H1 (cell line): ENCODE measurements at regions not wholly inside any gene's neighbourhood (a gene's known extent, or its start where the extent isn't known, plus 50 kb on each side); places are given as distances from the start of the nearest gene placed in this dataset.

Source experiments
- CTCF ChIA-PET: fragments of 300-600 bp; sonication (Branson Sonifier 250); formaldehyde crosslinking; loops from one replicate; lab custom pipeline; 2021; ENCODE audit not compliant: partially characterized antibody; lab: Charles Lee
- POLR2A ChIA-PET: fragments of 300-600 bp; sonication (Branson Sonifier 250); formaldehyde crosslinking; loops from one replicate; lab custom pipeline; 2021; ENCODE audit warnings: inconsistent platforms; ENCODE audit not compliant: partially characterized antibody; lab: Charles Lee
- DNase-seq, 2 experiments: peaks; one replicate each; pipeline versions ENCODE4 v3.0.0 to v3.0.0-alpha.2; 2010 to 2022; ENCODE audit warnings: low spot score in 2 of 2, low read depth in 1 of 2, mixed read lengths in 1 of 2
- FAIRE-seq: peaks from 2 replicates; lab custom pipeline; 2011; peaks lifted over from hg19 to GRCh38; lab: Jason Lieb, UNC
- H2AFZ ChIP-seq: 2 replicates; pipeline ENCODE4 v1.8.1; 2012; ENCODE audit warnings: low read length, inconsistent platforms
- H2AK5ac ChIP-seq: 2 replicates; pipeline ENCODE4 v1.6.1; 2013; ENCODE audit warnings: low read depth, low read length
- H2BK120ac ChIP-seq: replicated peaks from 2 replicates; pipeline ENCODE3; 2013; ENCODE audit warnings: low read depth, low read length, inconsistent platforms
- H2BK12ac ChIP-seq: 2 replicates; pipeline ENCODE4 v1.6.1; 2013; ENCODE audit warnings: low read depth, low read length
- H2BK15ac ChIP-seq: 2 replicates; pipeline ENCODE4 v1.6.1; 2013; ENCODE audit warnings: low read length
- H2BK20ac ChIP-seq: 2 replicates; pipeline ENCODE4 v1.6.1; 2013; ENCODE audit warnings: low read length
- H2BK5ac ChIP-seq: 2 replicates; pipeline ENCODE4 v1.6.1; 2013; ENCODE audit warnings: low read depth, low read length
- H3K14ac ChIP-seq: 2 replicates; pipeline ENCODE4 v1.6.1; 2013; ENCODE audit warnings: inconsistent platforms; ENCODE audit not compliant: insufficient read length
- H3K18ac ChIP-seq: 2 replicates; pipeline ENCODE4 v1.6.1; 2013; ENCODE audit warnings: low read length; ENCODE audit errors: extremely low read depth
- H3K23ac ChIP-seq: 2 replicates; pipeline ENCODE4 v1.6.1; 2013; ENCODE audit warnings: inconsistent platforms; ENCODE audit not compliant: insufficient read length
- H3K23me2 ChIP-seq: 2 replicates; pipeline ENCODE4 v1.6.1; 2013; ENCODE audit warnings: low read depth, low read length
- H3K27ac ChIP-seq: 2 replicates; pipeline ENCODE4 v1.6.1; 2011; ENCODE audit warnings: low read depth, low read length, inconsistent platforms
- H3K27me3 ChIP-seq, 4 experiments: replicated peaks in 1 of 4; 1 replicate in 1 of 4; 2 replicates in 3 of 4; pipeline versions ENCODE4 v1.6.1 to v1.8.1; 2011 to 2013; ENCODE audit warnings: low read length in 3 of 4, mild to moderate bottlenecking in 3 of 4, inconsistent platforms in 2 of 4, mixed read lengths in 2 of 4, moderate library complexity in 1 of 4; ENCODE audit not compliant: control insufficient read depth in 3 of 4, insufficient read depth in 3 of 4; ENCODE audit errors: extremely low read depth in 1 of 4
- H3K36me3 ChIP-seq, 4 experiments: 2 replicates each; pipeline versions ENCODE4 v1.6.1 to v1.8.1; 2011 to 2013; ENCODE audit warnings: mild to moderate bottlenecking in 4 of 4, low read length in 3 of 4, moderate library complexity in 2 of 4, control low read depth in 1 of 4, inconsistent platforms in 1 of 4; ENCODE audit not compliant: insufficient read depth in 4 of 4, control insufficient read depth in 2 of 4
- H3K4ac ChIP-seq: replicated peaks from 2 replicates; pipeline ENCODE3; 2013; ENCODE audit warnings: low read length, low read depth, mixed read lengths, inconsistent platforms; ENCODE audit not compliant: insufficient read length
- H3K4me1 ChIP-seq, 4 experiments: replicated peaks in 1 of 4; 1 replicate in 1 of 4; 2 replicates in 3 of 4; pipeline versions ENCODE4 v1.6.1 to v1.8.1; 2011 to 2013; ENCODE audit warnings: low read length in 3 of 4, inconsistent platforms in 2 of 4, mixed read lengths in 1 of 4; ENCODE audit not compliant: insufficient read depth in 4 of 4, control insufficient read depth in 3 of 4
- H3K4me2 ChIP-seq, 2 experiments: 2 replicates each; pipeline versions ENCODE4 v1.6.1 to v1.8.1; 2011 to 2013; ENCODE audit warnings: low read depth in 2 of 2, low read length in 2 of 2, control low read depth in 1 of 2, inconsistent platforms in 1 of 2, mild to moderate bottlenecking in 1 of 2; ENCODE audit not compliant: insufficient read depth in 1 of 2
- H3K4me3 ChIP-seq, 4 experiments: fragments of 200-600, 300-600 bp in 1 of 4; sonication (generic), shearing (Covaris generic), sonication (Bioruptor Twin) in 1 of 4; 2 replicates each; pipeline versions ENCODE4 v1.5.1 to v1.8.1; 2011 to 2016; ENCODE audit warnings: low read length in 4 of 4, low read depth in 3 of 4, control low read depth in 2 of 4, inconsistent platforms in 2 of 4, mild to moderate bottlenecking in 2 of 4, mixed read lengths in 1 of 4, moderate library complexity in 1 of 4; ENCODE audit not compliant: insufficient read depth in 2 of 4; ENCODE audit errors: extremely low read depth in 1 of 4
- H3K56ac ChIP-seq: replicated peaks from 2 replicates; pipeline ENCODE3; 2013; ENCODE audit warnings: low read depth, mild to moderate bottlenecking, mixed read lengths, low read length, inconsistent platforms; ENCODE audit not compliant: insufficient read length
- H3K79me1 ChIP-seq: 2 replicates; pipeline ENCODE4 v1.6.1; 2013; ENCODE audit warnings: low read depth, low read length, control low read depth
- H3K79me2 ChIP-seq, 2 experiments: 2 replicates each; pipeline versions ENCODE4 v1.6.1 to v1.8.1; 2012 to 2013; ENCODE audit warnings: low read length in 2 of 2, mild to moderate bottlenecking in 2 of 2, inconsistent platforms in 1 of 2; ENCODE audit not compliant: insufficient read depth in 2 of 2, control insufficient read depth in 1 of 2
- H3K9ac ChIP-seq, 4 experiments: replicated peaks in 1 of 4; 1 replicate in 1 of 4; 2 replicates in 3 of 4; pipeline versions ENCODE4 v1.6.1 to v1.8.1; 2011 to 2013; ENCODE audit warnings: low read depth in 3 of 4, low read length in 3 of 4, control low read depth in 2 of 4, mild to moderate bottlenecking in 2 of 4, moderate library complexity in 2 of 4, inconsistent platforms in 1 of 4; ENCODE audit errors: extremely low read depth in 1 of 4
- H3K9me3 ChIP-seq, 2 experiments: 2 replicates each; pipeline versions ENCODE4 v1.6.1 to v1.8.1; 2012 to 2013; ENCODE audit warnings: mild to moderate bottlenecking in 2 of 2, moderate library complexity in 2 of 2, control low read depth in 1 of 2, inconsistent platforms in 1 of 2, low read depth in 1 of 2, low read length in 1 of 2, mixed read lengths in 1 of 2; ENCODE audit not compliant: insufficient read depth in 2 of 2
- H4K20me1 ChIP-seq, 2 experiments: replicated peaks in 1 of 2; 2 replicates each; pipeline versions ENCODE3 to v1.8.1; 2011 to 2013; ENCODE audit warnings: inconsistent platforms in 2 of 2, low read length in 2 of 2, mild to moderate bottlenecking in 1 of 2; ENCODE audit not compliant: insufficient read depth in 2 of 2, control insufficient read depth in 1 of 2
- H4K5ac ChIP-seq: 2 replicates; pipeline ENCODE4 v1.6.1; 2013; ENCODE audit warnings: low read length, low read depth, mixed read lengths, inconsistent platforms; ENCODE audit not compliant: insufficient read length
- H4K8ac ChIP-seq: 2 replicates; pipeline ENCODE4 v1.8.0; 2013; ENCODE audit warnings: mild to moderate bottlenecking, moderate library complexity, low read length, inconsistent platforms; ENCODE audit not compliant: insufficient read depth; ENCODE audit errors: extremely low read depth
- H4K91ac ChIP-seq: replicated peaks from 2 replicates; pipeline ENCODE3; 2013; ENCODE audit warnings: low read length, mixed read lengths, inconsistent platforms; ENCODE audit not compliant: insufficient read length
- ATF2 ChIP-seq: IDR thresholded peaks from 2 replicates; pipeline ENCODE4 v1.6.1; 2012; ENCODE audit warnings: low read length, inconsistent platforms
- BACH1 ChIP-seq: IDR thresholded peaks from 2 replicates; pipeline ENCODE4 v1.6.1; 2012; ENCODE audit warnings: low read length, improper control_type of control experiment
- CBX5 ChIP-seq: fragments of 300-800, 300-1000 bp; sonication (generic); IDR thresholded peaks from 2 replicates; pipeline ENCODE4 v1.7.1; 2016; ENCODE audit warnings: antibody characterized with exemption, low read length, low read depth
- CTCF ChIP-seq, 3 experiments: IDR thresholded peaks; 1 replicate in 2 of 3; 2 replicates in 1 of 3; pipeline versions ENCODE4 v1.5.1 to v1.6.1; 2011; ENCODE audit warnings: low read length in 3 of 3, mild to moderate bottlenecking in 3 of 3, inconsistent platforms in 2 of 3, low read depth in 1 of 3, moderate library complexity in 1 of 3; ENCODE audit not compliant: insufficient read depth in 1 of 3; ENCODE audit errors: control extremely low read depth in 1 of 3
- EGR1 ChIP-seq: IDR thresholded peaks from 2 replicates; pipeline ENCODE4 v1.6.1; 2011; ENCODE audit warnings: low read depth, low read length, borderline replicate concordance
- GTF2F1 ChIP-seq: IDR thresholded peaks from 2 replicates; pipeline ENCODE4 v1.6.1; 2012; ENCODE audit warnings: low read depth, low read length, improper control_type of control experiment, borderline replicate concordance
- HDAC2 ChIP-seq, 2 experiments: fragments of 300-600 bp in 1 of 2; sonication (generic) in 1 of 2; IDR thresholded peaks; 2 replicates each; pipeline ENCODE4 v1.6.1; 2011 to 2012; ENCODE audit warnings: low read depth in 2 of 2, low read length in 2 of 2, mild to moderate bottlenecking in 2 of 2, moderate library complexity in 2 of 2, borderline replicate concordance in 1 of 2, inconsistent platforms in 1 of 2
- RBBP5 ChIP-seq: IDR thresholded peaks from 2 replicates; pipeline ENCODE4 v1.7.1; 2012; ENCODE audit warnings: low read depth, mild to moderate bottlenecking, inconsistent platforms, low read length, moderate library complexity, borderline replicate concordance
- SIN3A ChIP-seq, 2 experiments: IDR thresholded peaks in 1 of 2; conservative IDR thresholded peaks in 1 of 2; 2 replicates each; pipeline ENCODE4 v1.6.1; 2011 to 2012; ENCODE audit warnings: low read length in 2 of 2, improper control_type of control experiment in 1 of 2, low read depth in 1 of 2, mild to moderate bottlenecking in 1 of 2
- TEAD4 ChIP-seq: IDR thresholded peaks from 2 replicates; pipeline ENCODE4 v1.6.1; 2012; ENCODE audit warnings: low read depth, low read length, inconsistent platforms, mixed read lengths
- WGBS, 2 experiments: shearing (Covaris generic) in 1 of 2; methylation state at CpG; one replicate each; pipeline versions ENCODE4 v1.1.6 to v1.1.7; 2013 to 2015; ENCODE audit warnings: low lambda C conversion rate in 2 of 2, mixed read lengths in 2 of 2, inconsistent platforms in 1 of 2, low coverage in 1 of 2, missing lambda C conversion rate in 1 of 2; ENCODE audit not compliant: insufficient replicate concordance in 2 of 2, insufficient coverage in 1 of 2, insufficient read length in 1 of 2; ENCODE audit errors: extremely low coverage in 1 of 2, missing lambda C conversion rate in 1 of 2; 5-methylcytosine and 5-hydroxymethylcytosine counted together

- Histone ChIP-seq H3K4me1 (no peaks in the 10 kb centered on the region; a peak in 1 of 7 replicates), H3K9ac (no peak overlapping the region), H3K36me3 (no peaks in the 10 kb centered on the region), H3K4me2 (no peak overlapping the region), H3K27ac (no peak overlapping the region), H3K23ac (no peak overlapping the region), H3K56ac (no peak overlapping the region), H3K9me3 (no peaks in the 10 kb centered on the region), H3K4me3 (no peak overlapping the region), H2BK15ac (no peak overlapping the region), H3K79me1 (no peaks in the 10 kb centered on the region), H3K4ac (no peak overlapping the region), H4K91ac (no peak overlapping the region), H3K27me3 (no peaks in the 10 kb centered on the region), H2BK20ac (no peak overlapping the region), H4K20me1 (no peaks in the 10 kb centered on the region), H3K23me2 (no peaks in the 10 kb centered on the region), H4K8ac (no peak overlapping the region), H3K79me2 (no peaks in the 10 kb centered on the region), H3K18ac (no peak overlapping the region), H2BK5ac (no peak overlapping the region), H3K14ac (no peak overlapping the region), H2BK120ac (no peak overlapping the region), H2AFZ (no peak overlapping the region), H4K5ac (no peak overlapping the region), H2AK5ac (no peak overlapping the region), H2BK12ac (no peak overlapping the region)
- ChIA-PET CTCF (no interaction called here), POLR2A (no interaction called here)
- DNase-seq (no peak), FAIRE-seq (no peak)
- WGBS, 2 experiments = 64% methylated on average over 4 of the region's 4 CpGs; no CpG with 5 or more reads in 1 of the 2 experiments
- TF ChIP-seq EGR1 = no peak
- TF ChIP-seq HDAC2 (IDR thresholded peaks at IDR 0.05; ENCODE audit: borderline replicate concordance in 1 of 2, low read depth in 2 of 2, low read length in 2 of 2) = no peak
- TF ChIP-seq CTCF (IDR thresholded peaks at IDR 0.05; ENCODE audit: control extremely low read depth in 1 of 3, insufficient read depth in 1 of 3, low read depth in 1 of 3, low read length in 3 of 3) = no peak
- TF ChIP-seq ATF2 = no peak
- no peak for TF ChIP-seq BACH1
- TF ChIP-seq SIN3A (conservative IDR thresholded peaks at IDR 0.05 in 1 of 2, IDR thresholded peaks at IDR 0.05 in 1 of 2; ENCODE audit: low read depth in 1 of 2, low read length in 2 of 2) = no peak
- TF ChIP-seq CBX5 = no peak
- no peak for TF ChIP-seq TEAD4
- TF ChIP-seq RBBP5 = no peak
- TF ChIP-seq GTF2F1 = no peak
Observed at GRCh38 chr5:125992050-125992449, 431.2 kb upstream of the GRAMD2B start.
